Neural progenitor cell (in vitro differentiated cells): ENCODE measurements at regions not wholly inside any gene's neighbourhood (a gene's known extent, or its start where the extent isn't known, plus 50 kb on each side); places are given as distances from the start of the nearest gene placed in this dataset.

Experiments used
- EZH2 ChIP-seq: fragments of 200-600 bp; sonication (generic); IDR thresholded peaks from 2 replicates; pipeline ENCODE4 v1.6.1; 2017; ENCODE audit warnings: antibody characterized with exemption, mild to moderate bottlenecking, moderate library complexity
- EZH2phosphoT487 ChIP-seq: fragments of 200-600 bp; sonication (generic); IDR thresholded peaks from 2 replicates; pipeline ENCODE4 v1.6.1; 2017; ENCODE audit warnings: antibody characterized with exemption

- TF ChIP-seq EZH2phosphoT487 (no peak), EZH2 (no peak)
Measured at GRCh38 chr1:189606795-189607476, 870.7 kb downstream of the BRINP3 start.
